ENCODE measurements at regions not wholly inside any gene's neighbourhood (a gene's known extent, or its start where the extent isn't known, plus 50 kb on each side); places are given as distances from the start of the nearest gene placed in this dataset.

DNA sequence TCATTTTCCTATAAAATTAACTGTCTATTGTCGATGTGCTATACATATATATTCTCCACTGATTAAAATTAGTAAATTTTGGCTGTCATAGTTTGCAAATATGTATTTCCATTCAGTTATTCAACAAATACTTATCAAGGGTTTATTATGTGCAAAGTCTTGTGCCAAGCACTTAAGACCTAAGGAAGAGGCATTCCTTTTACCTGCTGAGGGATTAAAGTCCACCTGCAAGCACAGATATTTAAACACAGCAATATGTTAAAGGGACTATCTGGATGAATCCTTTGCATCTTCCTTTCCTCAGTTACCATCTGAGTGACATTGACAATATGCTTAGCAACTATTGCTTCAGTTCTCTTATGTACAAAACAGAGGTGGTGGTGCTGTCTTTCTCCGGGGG lies 89.3 kb downstream of the LIG4 start (continued):
- TF ChIP-seq ZNF670 (tag by site-specific recombination; IDR thresholded peaks at IDR 0.05; ENCODE audit: low read depth) (no peak), ZNF140 (tag by site-specific recombination; IDR thresholded peaks at IDR 0.05) (no peak), ZNF175 (tag by site-specific recombination; IDR thresholded peaks at IDR 0.05) (no peak), ZNF16 (tag by site-specific recombination; IDR thresholded peaks at IDR 0.05; ENCODE audit: low read depth) (no peak), ZNF501 (tag by site-specific recombination; IDR thresholded peaks at IDR 0.05) (no peak), ZNF354C (tag by site-specific recombination; IDR thresholded peaks at IDR 0.05; ENCODE audit: borderline replicate concordance, low read depth) (no peak)
- TF ChIP-seq, protein P1, sequence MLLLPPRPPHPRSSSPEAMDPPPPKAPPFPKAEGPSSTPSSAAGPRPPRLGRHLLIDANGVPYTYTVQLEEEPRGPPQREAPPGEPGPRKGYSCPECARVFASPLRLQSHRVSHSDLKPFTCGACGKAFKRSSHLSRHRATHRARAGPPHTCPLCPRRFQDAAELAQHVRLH (tag by site-specific recombination; IDR thresholded peaks at IDR 0.05): no peak
- TF ChIP-seq, protein P2, sequence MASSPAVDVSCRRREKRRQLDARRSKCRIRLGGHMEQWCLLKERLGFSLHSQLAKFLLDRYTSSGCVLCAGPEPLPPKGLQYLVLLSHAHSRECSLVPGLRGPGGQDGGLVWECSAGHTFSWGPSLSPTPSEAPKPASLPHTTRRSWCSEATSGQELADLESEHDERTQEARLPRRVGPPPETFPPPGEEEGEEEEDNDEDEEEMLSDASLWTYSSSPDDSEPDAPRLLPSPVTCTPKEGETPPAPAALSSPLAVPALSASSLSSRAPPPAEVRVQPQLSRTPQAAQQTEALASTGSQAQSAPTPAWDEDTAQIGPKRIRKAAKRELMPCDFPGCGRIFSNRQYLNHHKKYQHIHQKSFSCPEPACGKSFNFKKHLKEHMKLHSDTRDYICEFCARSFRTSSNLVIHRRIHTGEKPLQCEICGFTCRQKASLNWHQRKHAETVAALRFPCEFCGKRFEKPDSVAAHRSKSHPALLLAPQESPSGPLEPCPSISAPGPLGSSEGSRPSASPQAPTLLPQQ (tag by site-specific recombination; IDR thresholded peaks at IDR 0.05): no peak

DNA sequence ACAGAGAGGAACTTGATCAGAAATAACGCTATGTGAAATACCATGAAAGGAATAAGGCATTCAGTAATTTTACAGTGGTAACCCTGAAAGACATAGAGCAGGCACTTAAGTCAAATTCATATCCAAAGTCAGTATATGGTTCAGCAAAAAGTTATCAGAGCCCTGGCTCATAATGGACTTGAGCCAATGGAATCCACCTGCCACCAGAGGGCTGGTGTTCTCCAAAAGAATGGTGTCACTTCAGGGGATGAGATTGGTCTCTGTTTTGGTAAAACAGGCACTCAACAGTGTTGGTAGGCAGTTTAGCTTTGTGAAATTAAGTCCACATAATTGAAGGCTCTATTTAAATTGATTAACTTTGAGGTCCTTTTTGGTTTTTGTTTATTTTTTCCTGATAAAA lies 93.9 kb downstream of the LIG4 start:
- TF ChIP-seq GLIS2 (tag by site-specific recombination; IDR thresholded peaks at IDR 0.05) (no peak), ZNF223 (tag by site-specific recombination; IDR thresholded peaks at IDR 0.05) (no peak), ZSCAN23 (tag by site-specific recombination; IDR thresholded peaks at IDR 0.05) (no peak), ZNF175 (tag by site-specific recombination; IDR thresholded peaks at IDR 0.05) (no peak), ZNF239 (tag by site-specific recombination; IDR thresholded peaks at IDR 0.05) (no peak), ZNF19 (tag by site-specific recombination; IDR thresholded peaks at IDR 0.05; ENCODE audit: low read depth) (no peak), ZNF776 (tag by site-specific recombination; IDR thresholded peaks at IDR 0.05; ENCODE audit: borderline replicate concordance) (no peak), ZSCAN16 (tag by site-specific recombination; IDR thresholded peaks at IDR 0.05) (no peak), ZNF501 (tag by site-specific recombination; IDR thresholded peaks at IDR 0.05) (no peak), ZNF2 (tag by site-specific recombination; IDR thresholded peaks at IDR 0.05) (no peak), ZNF37A (tag by site-specific recombination; IDR thresholded peaks at IDR 0.05) (no peak), ZNF585B (tag by site-specific recombination; IDR thresholded peaks at IDR 0.05) (no peak), REPIN1 (tag by site-specific recombination; IDR thresholded peaks at IDR 0.05; ENCODE audit: low read depth) (no peak), ZNF654 (tag by site-specific recombination; IDR thresholded peaks at IDR 0.05; ENCODE audit: low read depth) (no peak), ZNF558 (tag by site-specific recombination; IDR thresholded peaks at IDR 0.05) (no peak)
- TF ChIP-seq, protein P3, sequence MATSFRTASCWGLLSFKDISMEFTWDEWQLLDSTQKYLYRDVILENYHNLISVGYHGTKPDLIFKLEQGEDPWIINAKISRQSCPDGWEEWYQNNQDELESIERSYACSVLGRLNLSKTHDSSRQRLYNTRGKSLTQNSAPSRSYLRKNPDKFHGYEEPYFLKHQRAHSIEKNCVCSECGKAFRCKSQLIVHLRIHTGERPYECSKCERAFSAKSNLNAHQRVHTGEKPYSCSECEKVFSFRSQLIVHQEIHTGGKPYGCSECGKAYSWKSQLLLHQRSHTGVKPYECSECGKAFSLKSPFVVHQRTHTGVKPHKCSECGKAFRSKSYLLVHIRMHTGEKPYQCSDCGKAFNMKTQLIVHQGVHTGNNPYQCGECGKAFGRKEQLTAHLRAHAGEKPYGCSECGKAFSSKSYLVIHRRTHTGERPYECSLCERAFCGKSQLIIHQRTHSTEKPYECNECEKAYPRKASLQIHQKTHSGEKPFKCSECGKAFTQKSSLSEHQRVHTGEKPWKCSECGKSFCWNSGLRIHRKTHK (tag by site-specific recombination; IDR thresholded peaks at IDR 0.05): no peak
- TF ChIP-seq, protein P4, sequence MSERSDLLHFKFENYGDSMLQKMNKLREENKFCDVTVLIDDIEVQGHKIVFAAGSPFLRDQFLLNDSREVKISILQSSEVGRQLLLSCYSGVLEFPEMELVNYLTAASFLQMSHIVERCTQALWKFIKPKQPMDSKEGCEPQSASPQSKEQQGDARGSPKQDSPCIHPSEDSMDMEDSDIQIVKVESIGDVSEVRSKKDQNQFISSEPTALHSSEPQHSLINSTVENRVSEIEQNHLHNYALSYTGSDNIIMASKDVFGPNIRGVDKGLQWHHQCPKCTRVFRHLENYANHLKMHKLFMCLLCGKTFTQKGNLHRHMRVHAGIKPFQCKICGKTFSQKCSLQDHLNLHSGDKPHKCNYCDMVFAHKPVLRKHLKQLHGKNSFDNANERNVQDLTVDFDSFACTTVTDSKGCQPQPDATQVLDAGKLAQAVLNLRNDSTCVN (tag by site-specific recombination; optimal IDR thresholded peaks at IDR 0.05): no peak
- TF ChIP-seq, protein P5, sequence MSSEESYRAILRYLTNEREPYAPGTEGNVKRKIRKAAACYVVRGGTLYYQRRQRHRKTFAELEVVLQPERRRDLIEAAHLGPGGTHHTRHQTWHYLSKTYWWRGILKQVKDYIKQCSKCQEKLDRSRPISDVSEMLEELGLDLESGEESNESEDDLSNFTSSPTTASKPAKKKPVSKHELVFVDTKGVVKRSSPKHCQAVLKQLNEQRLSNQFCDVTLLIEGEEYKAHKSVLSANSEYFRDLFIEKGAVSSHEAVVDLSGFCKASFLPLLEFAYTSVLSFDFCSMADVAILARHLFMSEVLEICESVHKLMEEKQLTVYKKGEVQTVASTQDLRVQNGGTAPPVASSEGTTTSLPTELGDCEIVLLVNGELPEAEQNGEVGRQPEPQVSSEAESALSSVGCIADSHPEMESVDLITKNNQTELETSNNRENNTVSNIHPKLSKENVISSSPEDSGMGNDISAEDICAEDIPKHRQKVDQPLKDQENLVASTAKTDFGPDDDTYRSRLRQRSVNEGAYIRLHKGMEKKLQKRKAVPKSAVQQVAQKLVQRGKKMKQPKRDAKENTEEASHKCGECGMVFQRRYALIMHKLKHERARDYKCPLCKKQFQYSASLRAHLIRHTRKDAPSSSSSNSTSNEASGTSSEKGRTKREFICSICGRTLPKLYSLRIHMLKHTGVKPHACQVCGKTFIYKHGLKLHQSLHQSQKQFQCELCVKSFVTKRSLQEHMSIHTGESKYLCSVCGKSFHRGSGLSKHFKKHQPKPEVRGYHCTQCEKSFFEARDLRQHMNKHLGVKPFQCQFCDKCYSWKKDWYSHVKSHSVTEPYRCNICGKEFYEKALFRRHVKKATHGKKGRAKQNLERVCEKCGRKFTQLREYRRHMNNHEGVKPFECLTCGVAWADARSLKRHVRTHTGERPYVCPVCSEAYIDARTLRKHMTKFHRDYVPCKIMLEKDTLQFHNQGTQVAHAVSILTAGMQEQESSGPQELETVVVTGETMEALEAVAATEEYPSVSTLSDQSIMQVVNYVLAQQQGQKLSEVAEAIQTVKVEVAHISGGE (tag by site-specific recombination; conservative IDR thresholded peaks at IDR 0.05; ENCODE audit: low read depth): no peak
- TF ChIP-seq, protein P1 (tag by site-specific recombination; IDR thresholded peaks at IDR 0.05): no peak
- Histone ChIP-seq H3K36me3 (ENCODE audit: control insufficient read depth in 2 of 2, insufficient read depth in 1 of 2, low read length in 2 of 2) (no peaks in the 10 kb centered on the region), H3K4me1 (ENCODE audit: control insufficient read depth, insufficient read depth, low read length) (no peaks in the 10 kb centered on the region), H3K9me3 (ENCODE audit: control insufficient read depth, insufficient read depth, low read depth, low read length) (no peaks in the 10 kb centered on the region), H3K27ac (ENCODE audit: extremely low read depth, low read depth, low read length) (no peak overlapping the region), H3K4me3 (ENCODE audit: low read depth, low read length) (no peak overlapping the region)
- ChIA-PET POLR2A (no interaction called here), CTCF (interaction anchor here (0.7 kb wide), 1 partner anchor 13 kb away, joined by 3 read pairs; no protein-coding TSS in a partner anchor)
